ENCODE measurements at regions not wholly inside any gene's neighbourhood (a gene's known extent, or its start where the extent isn't known, plus 50 kb on each side); places are given as distances from the start of the nearest gene placed in this dataset.

DNA sequence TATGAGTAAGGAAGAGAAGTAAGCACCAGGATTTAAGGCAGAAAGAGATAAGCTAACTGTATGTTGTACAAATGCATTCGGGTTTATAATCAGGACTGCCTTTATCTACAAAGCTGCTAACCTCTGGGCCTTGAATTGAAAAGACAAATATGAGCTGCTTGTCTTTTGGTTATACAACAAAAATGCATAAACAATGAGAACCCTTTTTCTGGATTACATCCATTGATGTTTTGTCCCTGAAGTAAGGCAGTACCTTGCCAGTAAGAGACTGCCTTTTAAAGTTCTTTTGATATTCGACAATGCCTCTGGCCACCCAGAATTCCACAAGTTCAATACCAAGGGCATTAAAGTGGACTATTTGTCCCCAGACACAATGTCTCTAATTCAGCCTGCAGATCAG, 280.7 kb downstream of the ZNF621 start:
- no peak overlapping the region for H3K4me3 ChIP-seq
- peaks cover 0 to 9% (median 7%) of the 10 kb centered on the region in 3 donors for H3K9me3 ChIP-seq
- no peaks in the 10 kb centered on the region for H3K36me3 ChIP-seq
- no peak for TF ChIP-seq POLR2A (IDR thresholded peaks at IDR 0.05)
- TF ChIP-seq, protein P1, sequence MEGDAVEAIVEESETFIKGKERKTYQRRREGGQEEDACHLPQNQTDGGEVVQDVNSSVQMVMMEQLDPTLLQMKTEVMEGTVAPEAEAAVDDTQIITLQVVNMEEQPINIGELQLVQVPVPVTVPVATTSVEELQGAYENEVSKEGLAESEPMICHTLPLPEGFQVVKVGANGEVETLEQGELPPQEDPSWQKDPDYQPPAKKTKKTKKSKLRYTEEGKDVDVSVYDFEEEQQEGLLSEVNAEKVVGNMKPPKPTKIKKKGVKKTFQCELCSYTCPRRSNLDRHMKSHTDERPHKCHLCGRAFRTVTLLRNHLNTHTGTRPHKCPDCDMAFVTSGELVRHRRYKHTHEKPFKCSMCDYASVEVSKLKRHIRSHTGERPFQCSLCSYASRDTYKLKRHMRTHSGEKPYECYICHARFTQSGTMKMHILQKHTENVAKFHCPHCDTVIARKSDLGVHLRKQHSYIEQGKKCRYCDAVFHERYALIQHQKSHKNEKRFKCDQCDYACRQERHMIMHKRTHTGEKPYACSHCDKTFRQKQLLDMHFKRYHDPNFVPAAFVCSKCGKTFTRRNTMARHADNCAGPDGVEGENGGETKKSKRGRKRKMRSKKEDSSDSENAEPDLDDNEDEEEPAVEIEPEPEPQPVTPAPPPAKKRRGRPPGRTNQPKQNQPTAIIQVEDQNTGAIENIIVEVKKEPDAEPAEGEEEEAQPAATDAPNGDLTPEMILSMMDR (IDR thresholded peaks at IDR 0.05): no peak
- intact Hi-C loops (cut with DNase I): no loop called here
- no peaks in the 10 kb centered on the region for H3K27me3 ChIP-seq
- H3K4me1 ChIP-seq: no peaks in the 10 kb centered on the region
- H3K27ac ChIP-seq: no peak overlapping the region
- no peak for DNase-seq
- WGBS, 2 donors: 55 to 67% methylated on average over 2 of the region's 2 CpGs

DNA sequence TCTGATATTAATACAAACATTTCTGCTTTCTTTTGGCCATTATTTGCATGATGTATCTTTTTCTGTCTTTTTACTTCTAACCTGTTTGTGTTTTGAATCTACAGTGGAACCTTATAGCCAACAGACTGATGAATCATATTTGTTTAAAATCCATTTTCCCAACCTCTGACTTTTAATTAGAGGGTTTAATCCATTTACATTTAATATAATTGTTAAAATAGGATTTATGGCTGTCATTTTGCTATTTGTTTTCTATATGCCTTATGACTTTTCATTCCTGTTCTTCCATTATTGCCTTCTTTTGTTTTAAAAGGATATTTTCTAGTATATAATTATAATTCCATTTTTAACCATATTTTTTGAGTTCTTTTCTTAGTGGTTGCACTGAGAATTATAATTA, 286.1 kb downstream of the ZNF621 start:
- no peak for DNase-seq
- Histone ChIP-seq H3K27me3 (no peaks in the 10 kb centered on the region), H3K9me3 (peaks cover 0 to 22% (median 7%) of the 10 kb centered on the region in 3 donors), H3K27ac (no peak overlapping the region), H3K4me3 (no peak overlapping the region), H3K4me1 (no peaks in the 10 kb centered on the region), H3K36me3 (no peaks in the 10 kb centered on the region)
- no peak for TF ChIP-seq POLR2A (IDR thresholded peaks at IDR 0.05)
- TF ChIP-seq, protein P1 (IDR thresholded peaks at IDR 0.05): no peak
- intact Hi-C loops (cut with DNase I): no loop called here

DNA sequence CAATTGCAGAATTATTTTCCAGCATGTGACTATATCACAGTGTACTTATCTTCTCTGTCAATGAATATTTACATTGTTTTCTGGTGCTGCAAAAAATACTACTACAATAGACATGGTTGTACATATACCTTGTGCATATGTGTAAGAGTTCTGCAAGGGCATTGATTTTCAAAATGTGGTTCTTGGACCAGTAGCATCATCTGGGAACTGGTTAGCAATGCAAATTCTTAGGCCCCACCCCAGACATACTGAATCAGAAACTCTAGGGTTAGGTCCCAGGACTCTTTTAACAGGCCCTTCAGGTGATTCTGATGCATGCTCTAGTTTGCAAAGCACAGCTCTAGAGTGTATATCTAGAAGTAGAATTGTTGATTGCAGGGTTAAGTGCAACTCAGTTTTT, 292.3 kb downstream of the ZNF621 start:
- no peak for TF ChIP-seq POLR2A (IDR thresholded peaks at IDR 0.05)
- TF ChIP-seq, protein P1 (IDR thresholded peaks at IDR 0.05): no peak
- no peak overlapping the region for H3K4me3 ChIP-seq
- intact Hi-C loops (cut with DNase I): no loop called here
- DNase-seq: no peak
- peaks cover 0 to 3% (median 0%) of the 10 kb centered on the region in 3 donors for H3K9me3 ChIP-seq
- H3K27ac ChIP-seq: no peak overlapping the region
- H3K4me1 ChIP-seq: no peaks in the 10 kb centered on the region
- no peaks in the 10 kb centered on the region for H3K36me3 ChIP-seq
- no peaks in the 10 kb centered on the region for H3K27me3 ChIP-seq

DNA sequence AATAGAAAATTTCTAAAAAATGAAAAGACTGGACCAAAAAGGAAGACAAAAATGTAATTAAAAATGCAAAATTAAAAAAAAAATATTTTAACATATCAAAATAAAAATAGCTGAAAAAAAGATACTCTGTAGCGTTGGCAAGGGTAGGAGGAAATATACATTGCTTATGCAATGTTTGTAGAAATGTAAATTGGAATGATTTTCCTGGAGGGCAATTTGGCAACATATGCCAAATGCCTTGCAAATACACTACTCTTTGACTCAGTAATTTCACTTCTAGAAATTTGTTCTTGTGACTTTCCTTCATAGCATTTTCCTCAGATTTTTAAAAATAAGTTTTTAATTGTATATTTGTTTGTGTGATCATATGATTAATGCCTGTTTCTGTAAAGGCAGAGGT, 296.6 kb downstream of the ZNF621 start:
- intact Hi-C loops (cut with DNase I): no loop called here
- Histone ChIP-seq H3K4me1 (no peaks in the 10 kb centered on the region), H3K27me3 (no peaks in the 10 kb centered on the region), H3K4me3 (no peak overlapping the region), H3K36me3 (no peaks in the 10 kb centered on the region), H3K27ac (no peak overlapping the region), H3K9me3 (no peaks in the 10 kb centered on the region)
- no peak for DNase-seq
- no peak for TF ChIP-seq POLR2A (IDR thresholded peaks at IDR 0.05)
- TF ChIP-seq, protein P1 (IDR thresholded peaks at IDR 0.05): no peak
- WGBS, 2 donors: 58 to 65% methylated on average over 1 of the region's 1 CpG

DNA sequence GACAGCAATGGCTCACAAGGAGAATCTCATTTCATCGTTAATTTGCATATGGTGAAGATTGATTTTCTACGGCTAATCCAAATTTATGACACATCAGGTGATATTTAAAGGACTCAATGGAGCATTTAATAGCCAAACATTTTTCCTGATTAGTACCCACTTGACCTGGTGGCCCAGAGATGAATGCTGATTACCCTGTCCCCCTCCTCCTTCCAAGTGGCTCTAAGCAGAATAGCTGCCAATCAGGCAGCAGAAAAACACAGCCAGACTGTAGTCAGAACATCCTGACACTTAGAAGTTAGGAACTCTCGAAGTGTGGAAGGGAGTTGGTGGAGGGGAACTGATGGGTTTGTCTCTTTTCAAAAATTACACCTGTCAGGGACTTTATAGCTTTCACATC, 302.5 kb downstream of the ZNF621 start:
- Histone ChIP-seq H3K9me3 (no peaks in the 10 kb centered on the region), H3K36me3 (no peaks in the 10 kb centered on the region), H3K27ac (no peak overlapping the region), H3K27me3 (no peaks in the 10 kb centered on the region), H3K4me1 (peaks cover 0 to 17% (median 0%) of the 10 kb centered on the region in 3 donors), H3K4me3 (no peak overlapping the region)
- TF ChIP-seq, protein P1 (IDR thresholded peaks at IDR 0.05): no peak
- no peak for TF ChIP-seq POLR2A (IDR thresholded peaks at IDR 0.05)
- DNase-seq: no peak
- WGBS, 2 donors: 81 to 90% methylated on average over 3 of the region's 3 CpGs
- intact Hi-C loops (cut with DNase I): no loop called here

Measured in esophagus squamous epithelium (tissue), 5 donors.